ENCODE measurements at regions not wholly inside any gene's neighbourhood (a gene's known extent, or its start where the extent isn't known, plus 50 kb on each side); places are given as distances from the start of the nearest gene placed in this dataset.

DNA sequence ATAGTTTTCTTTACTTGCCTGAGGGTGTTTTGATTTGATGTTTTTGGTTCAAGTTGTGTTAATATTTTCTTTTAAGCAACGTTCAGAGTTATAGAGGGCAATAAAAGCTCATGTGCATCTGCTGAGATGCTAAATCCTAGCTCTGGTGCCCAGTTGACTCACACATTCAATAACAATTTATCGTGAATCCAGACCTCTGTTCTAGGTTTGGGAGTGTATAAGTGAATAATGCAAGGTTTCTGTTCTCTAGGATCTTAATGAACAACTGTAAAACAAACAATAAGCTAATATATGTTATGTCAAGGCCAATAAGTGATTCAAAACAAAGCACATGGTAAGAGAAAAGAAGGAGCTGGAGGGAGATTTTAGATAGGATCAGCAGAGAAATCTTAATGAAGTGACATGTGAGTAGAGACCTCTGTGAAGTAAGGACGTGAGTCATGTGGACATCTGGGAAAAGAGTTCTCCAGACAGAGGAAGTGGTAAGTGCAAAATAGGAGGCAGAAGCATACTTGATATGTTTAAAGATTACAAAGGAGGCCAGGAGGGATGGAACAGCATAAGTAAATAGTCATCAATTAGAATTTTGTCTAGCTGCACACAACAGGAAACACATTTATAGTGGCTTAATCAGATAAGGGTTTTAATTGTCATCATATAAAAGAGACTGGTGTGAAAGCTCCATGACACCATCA is 278.5 kb upstream of the HTR2A start:
- DNase-seq (ENCODE audit: low read depth) = peak; percentile 88

GRCh38 chr13:47170971-47171370 is 274.1 kb upstream of the HTR2A start:
- no peak for DNase-seq (ENCODE audit: low read depth)

DNA sequence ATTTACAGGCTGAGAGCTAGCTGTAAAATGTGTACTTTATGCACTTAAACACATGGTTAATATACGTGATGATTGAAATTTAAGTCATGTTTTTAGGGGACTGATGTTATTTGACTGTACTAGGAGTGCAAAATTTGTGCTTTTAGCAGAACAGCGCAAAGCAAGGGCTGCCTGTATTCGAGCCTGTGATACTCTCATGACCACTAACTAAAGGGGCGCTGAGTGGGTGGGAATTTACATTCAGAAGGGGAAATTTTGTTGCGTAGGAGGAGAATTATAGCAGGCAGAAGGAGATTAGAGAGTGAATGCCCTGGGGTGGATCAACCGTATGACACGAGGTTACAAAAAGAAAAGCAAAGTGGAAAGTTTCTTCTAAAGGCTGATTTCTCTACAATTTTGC is 271.8 kb upstream of the HTR2A start:
- peak; percentile 30 for DNase-seq (ENCODE audit: low read depth)

- peak; percentile 53 for DNase-seq (ENCODE audit: low read depth)
Measured at GRCh38 chr13:47168066-47168465, 271.2 kb upstream of the HTR2A start.

GRCh38 chr13:47166336-47166735 is 269.5 kb upstream of the HTR2A start:
- DNase-seq (ENCODE audit: low read depth) = no peak

GRCh38 chr13:47159853-47160550 is 263.1 kb upstream of the HTR2A start:
- no peak for DNase-seq (ENCODE audit: low read depth)

DNA sequence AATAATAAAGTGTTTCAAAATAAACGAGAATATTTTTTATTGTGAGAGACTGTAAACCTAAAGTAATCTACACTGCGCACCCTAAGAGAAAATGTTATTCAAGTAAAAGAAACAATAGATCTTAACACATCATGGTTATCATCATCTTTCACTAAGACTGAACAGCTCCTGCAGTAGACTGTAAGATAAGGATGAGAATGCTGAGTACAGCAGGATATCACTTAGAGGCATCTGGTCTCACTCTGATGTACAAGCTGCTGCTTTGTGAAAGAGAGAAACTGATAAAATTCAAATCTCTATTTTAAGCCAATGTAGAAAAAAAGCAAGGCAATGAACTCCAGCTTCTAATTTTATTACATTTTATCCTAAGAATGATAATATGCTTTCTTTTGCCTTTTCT is 261.7 kb upstream of the HTR2A start:
- DNase-seq (ENCODE audit: low read depth) = peak; percentile 54

GRCh38 chr13:47148543-47148942 is 251.7 kb upstream of the HTR2A start:
- DNase-seq (ENCODE audit: low read depth) = peak; percentile 85

DNA sequence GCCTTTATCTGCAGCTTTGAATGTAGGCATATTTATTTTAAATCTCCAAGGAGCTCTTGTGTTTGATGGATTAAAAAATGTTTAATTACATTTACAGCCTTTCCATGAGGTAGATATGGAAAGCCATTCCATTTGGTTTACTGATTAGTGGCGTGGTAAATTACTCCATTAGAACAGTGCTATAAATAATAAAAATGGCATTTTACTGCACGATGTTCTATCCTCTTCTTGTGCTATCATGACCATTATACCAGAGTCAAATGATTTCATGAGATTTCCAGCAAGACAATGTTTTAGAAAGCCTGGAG is 250.9 kb upstream of the HTR2A start:
- no peak for DNase-seq (ENCODE audit: low read depth)

GRCh38 chr13:47146991-47147811 is 250.3 kb upstream of the HTR2A start:
- peak; percentile 38 for DNase-seq (ENCODE audit: low read depth)

- peak; percentile 56 for DNase-seq (ENCODE audit: low read depth)
Measured at GRCh38 chr13:47146136-47146535, 249.3 kb upstream of the HTR2A start.

DNA sequence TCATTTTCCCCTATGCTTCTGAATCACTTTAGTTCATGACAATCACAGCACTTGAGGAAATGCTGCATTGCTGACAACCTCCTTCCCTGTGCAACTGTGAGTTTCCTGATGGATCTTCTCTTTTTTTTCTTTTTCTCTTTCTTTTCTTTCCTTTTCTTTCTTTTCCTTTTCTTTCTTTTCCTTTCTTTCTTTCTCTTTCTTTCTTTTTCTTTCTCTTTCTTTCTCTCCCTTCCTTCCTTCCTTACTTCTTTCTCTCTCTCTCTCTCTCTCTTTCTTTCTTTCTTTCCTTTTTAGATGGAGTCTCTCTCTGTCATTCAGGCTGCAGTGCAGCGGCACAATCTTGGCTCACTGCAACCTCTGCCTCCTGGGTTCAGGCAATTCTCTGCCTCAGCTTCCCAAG is 247.9 kb upstream of the HTR2A start:
- no peak for DNase-seq (ENCODE audit: low read depth)

GRCh38 chr13:47142105-47142504 is 245.3 kb upstream of the HTR2A start:
- no peak for DNase-seq (ENCODE audit: low read depth)

GRCh38 chr13:47139519-47139918 is 242.7 kb upstream of the HTR2A start:
- DNase-seq (ENCODE audit: low read depth) = no peak

- no peak for DNase-seq (ENCODE audit: low read depth)
Measured at GRCh38 chr13:47136504-47136941, 239.7 kb upstream of the HTR2A start.

DNA sequence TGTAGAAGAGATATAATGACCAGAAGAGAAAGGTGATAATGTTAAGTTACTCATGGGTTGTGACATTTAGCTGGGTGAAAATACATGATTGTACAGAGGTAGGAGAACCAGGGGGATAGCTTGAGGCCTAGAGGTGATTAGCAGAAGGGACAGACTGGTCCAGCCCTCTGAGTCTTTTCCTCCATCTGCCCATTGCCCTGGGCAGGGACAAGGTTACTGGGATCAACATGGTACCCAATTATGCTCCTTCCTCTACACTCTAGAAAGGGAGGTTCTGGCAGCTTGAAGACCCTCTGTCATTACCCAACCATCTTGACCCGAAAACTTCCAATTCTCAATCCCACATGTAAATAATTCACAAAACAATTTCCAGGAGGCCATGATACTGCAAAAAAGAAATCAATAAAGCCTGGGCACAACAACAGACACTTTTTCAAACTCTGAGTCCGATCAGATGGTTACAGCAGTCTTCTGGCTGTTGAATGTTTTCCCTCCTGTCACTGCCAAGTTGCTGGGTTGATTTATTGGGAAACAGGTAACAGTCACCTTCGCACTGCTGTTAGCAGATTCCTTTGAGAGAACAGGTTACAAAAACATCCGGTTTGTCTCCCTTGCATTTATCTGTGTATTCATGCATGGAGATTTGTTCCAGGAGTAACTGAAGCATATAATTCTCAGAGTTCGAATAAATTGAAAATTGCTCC is 239.1 kb upstream of the HTR2A start:
- DNase-seq (ENCODE audit: low read depth) = no peak

DNA sequence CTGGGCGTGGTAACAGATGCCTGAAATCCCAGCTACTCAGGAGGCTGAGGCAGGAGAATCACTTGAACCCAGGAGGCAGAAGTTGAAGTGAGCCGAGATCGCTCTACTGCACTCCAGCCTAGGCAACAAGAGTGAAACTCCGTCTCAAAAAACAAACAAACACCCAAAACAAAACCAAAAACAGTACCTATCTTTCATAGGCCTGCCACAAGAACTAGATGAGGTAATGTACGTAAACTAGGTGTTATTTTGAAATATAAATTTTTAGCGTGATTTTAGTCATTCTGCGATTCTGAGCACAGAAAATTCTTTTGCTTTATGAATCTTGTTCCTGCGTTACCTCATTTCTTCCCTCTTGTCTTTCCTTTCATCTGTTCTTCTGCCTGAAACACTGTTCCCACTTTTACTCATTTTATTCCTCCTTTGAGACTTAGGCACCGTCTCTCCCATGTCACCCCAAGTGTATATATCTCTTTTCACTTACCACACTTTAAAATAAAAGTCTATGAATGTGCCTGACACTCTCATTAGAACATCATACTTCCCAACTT is 238.2 kb upstream of the HTR2A start:
- no peak for DNase-seq (ENCODE audit: low read depth)

DNA sequence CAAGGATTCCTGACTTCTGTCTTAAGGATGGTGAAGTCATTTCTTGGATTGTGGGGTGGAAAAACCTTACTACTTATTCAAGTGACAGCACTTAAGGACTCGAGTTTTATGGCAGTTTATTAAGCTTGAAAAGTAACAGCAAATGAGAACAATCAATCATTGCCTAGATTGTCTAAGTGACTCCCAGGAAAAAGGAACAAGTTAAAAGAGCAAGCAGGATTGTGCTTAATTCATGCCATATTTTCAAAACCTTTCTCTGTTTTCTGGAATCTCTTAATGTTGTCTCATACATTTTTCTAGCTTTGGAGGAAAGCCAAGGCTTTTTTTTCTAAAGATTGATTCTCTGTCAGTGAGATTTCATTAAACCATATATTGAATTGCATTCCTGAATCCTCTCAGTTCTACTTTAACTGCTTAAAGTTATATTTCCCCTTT is 236.2 kb upstream of the HTR2A start:
- no peak for DNase-seq (ENCODE audit: low read depth)

DNA sequence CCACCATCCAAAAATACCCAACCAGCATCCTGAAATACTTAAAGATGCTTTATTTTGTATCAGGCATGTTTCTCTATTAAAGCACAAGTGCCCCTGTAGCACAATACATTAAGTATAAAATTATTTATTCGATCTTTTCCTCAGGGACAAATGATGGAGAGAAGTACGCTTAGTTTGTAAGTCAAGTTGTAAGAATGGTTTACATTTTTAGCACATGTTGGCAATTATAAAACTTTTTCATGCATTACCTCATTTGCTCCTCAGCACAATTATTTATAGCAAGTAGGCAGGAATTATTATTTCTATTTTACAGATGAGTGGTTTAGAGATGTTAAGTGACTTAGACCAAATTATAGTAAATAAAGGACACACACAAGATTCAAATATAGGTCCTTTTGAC is 232.6 kb upstream of the HTR2A start:
- no peak for DNase-seq (ENCODE audit: low read depth)

DNA sequence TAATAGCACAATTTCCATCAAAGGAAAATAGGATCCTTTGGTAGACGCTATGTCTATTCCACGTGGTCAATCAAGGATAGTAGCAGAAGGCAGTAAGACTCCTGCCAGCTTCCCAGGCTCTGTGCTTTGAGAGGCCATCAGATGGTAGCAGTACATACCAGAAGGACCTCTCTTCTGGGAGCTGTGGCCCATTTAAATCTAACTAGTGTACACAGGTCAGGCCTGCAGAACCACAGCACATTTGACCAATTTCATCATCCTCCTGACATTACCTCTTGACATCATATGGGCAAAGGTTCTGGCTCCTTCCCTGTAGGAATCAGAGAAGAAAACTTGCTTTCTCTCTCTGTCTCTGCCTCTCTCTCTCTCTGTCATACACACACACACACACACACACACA is 229.6 kb upstream of the HTR2A start:
- peak; percentile 19 for DNase-seq (ENCODE audit: low read depth)

GRCh38 chr13:47121092-47121763 is 224.4 kb upstream of the HTR2A start:
- DNase-seq (ENCODE audit: low read depth) = no peak

DNA sequence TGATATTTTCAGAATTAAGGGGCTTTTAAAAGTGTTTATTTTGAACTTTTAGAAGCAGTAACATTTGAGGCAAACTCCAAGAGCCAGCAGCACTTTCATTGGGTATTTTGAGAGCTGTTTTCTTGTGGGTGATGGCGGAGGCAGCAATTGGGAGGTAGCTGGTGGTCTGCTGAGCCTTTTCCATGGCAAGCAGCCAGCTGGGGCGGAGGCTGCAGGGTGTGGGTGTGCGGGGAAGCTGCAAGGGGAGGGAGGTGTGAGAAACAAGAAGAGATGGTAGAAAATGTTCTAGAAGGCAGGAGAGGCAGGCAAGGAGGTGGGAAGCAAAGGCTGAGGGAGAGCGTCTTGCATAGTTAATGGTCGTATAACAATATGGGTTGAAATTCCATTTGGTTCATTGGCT is 223.4 kb upstream of the HTR2A start:
- DNase-seq (ENCODE audit: low read depth) = no peak

All from amniotic epithelial cell (primary cell).